ENCODE measurements at regions not wholly inside any gene's neighbourhood (a gene's known extent, or its start where the extent isn't known, plus 50 kb on each side); places are given as distances from the start of the nearest gene placed in this dataset.

GRCh38 chr13:34886987-34887386 lies 55.1 kb upstream of the NBEA start:
- Histone ChIP-seq H3K9me3 (ENCODE audit: control insufficient read depth, low read length) (no peaks in the 10 kb centered on the region), H3K4me3 (ENCODE audit: extremely low read depth, insufficient read depth, low read length, poor library complexity, severe bottlenecking) (no peak overlapping the region), H3K27ac (ENCODE audit: low read depth, low read length, severe bottlenecking) (no peak overlapping the region), H3K36me3 (ENCODE audit: control insufficient read depth, insufficient read depth, low read length) (no peaks in the 10 kb centered on the region), H3K4me1 (ENCODE audit: control insufficient read depth, insufficient read depth, low read length, poor library complexity, severe bottlenecking) (no peaks in the 10 kb centered on the region)
- no CpG with 5 or more reads among the region's 1 CpG for WGBS, 2 experiments (ENCODE audit: insufficient coverage in 2 of 2)
